Loucy (cell line): ENCODE measurements at regions not wholly inside any gene's neighbourhood (a gene's known extent, or its start where the extent isn't known, plus 50 kb on each side); places are given as distances from the start of the nearest gene placed in this dataset.

Source experiments
- H2AFZ ChIP-seq: fragments of 200-600 bp; sonication (generic); 2 replicates; pipeline ENCODE4 v1.6.0; 2016; ENCODE audit warnings: antibody characterized with exemption, mild to moderate bottlenecking, low read length, moderate library complexity
- H3F3A ChIP-seq: fragments of 200-600 bp; 2 replicates; pipeline ENCODE4 v1.6.0; 2016; ENCODE audit warnings: antibody characterized with exemption, low read depth, mild to moderate bottlenecking
- H3K27me3 ChIP-seq: fragments of 200-600 bp; sonication (generic); 2 replicates; pipeline ENCODE4 v1.6.1; 2014; ENCODE audit warnings: low read length, mild to moderate bottlenecking; ENCODE audit not compliant: insufficient read depth, poor library complexity, severe bottlenecking
- H3K36me3 ChIP-seq: fragments of 200-600 bp; sonication (generic); 2 replicates; pipeline ENCODE4 v1.6.1; 2016; ENCODE audit warnings: low read length; ENCODE audit not compliant: insufficient read depth
- H3K4me1 ChIP-seq: fragments of 200-600 bp; sonication (generic); 2 replicates; pipeline ENCODE4 v1.5.1; 2014; ENCODE audit warnings: low read length, mild to moderate bottlenecking; ENCODE audit not compliant: insufficient read depth, poor library complexity, severe bottlenecking
- H3K4me2 ChIP-seq: fragments of 200-600 bp; sonication (generic); 2 replicates; pipeline ENCODE4 v1.6.0; 2014; ENCODE audit warnings: antibody characterized with exemption, low read length, low read depth, mild to moderate bottlenecking; ENCODE audit not compliant: poor library complexity, severe bottlenecking
- H3K4me3 ChIP-seq: fragments of 200-600 bp; sonication (generic); 2 replicates; pipeline ENCODE4 v1.5.1; 2014; ENCODE audit warnings: low read length, mild to moderate bottlenecking, mixed read lengths; ENCODE audit not compliant: poor library complexity, severe bottlenecking
- H3K79me2 ChIP-seq: fragments of 200-600 bp; sonication (generic); 2 replicates; pipeline ENCODE4 v1.6.1; 2014; ENCODE audit warnings: low read length; ENCODE audit not compliant: insufficient read depth
- H3K9ac ChIP-seq: fragments of 200-600 bp; sonication (generic); 2 replicates; pipeline ENCODE4 v1.6.0; 2014; ENCODE audit warnings: mild to moderate bottlenecking, low read depth, low read length, moderate library complexity; ENCODE audit not compliant: poor library complexity, severe bottlenecking
- H3K9me2 ChIP-seq: fragments of 200-600 bp; sonication (generic); replicated peaks from 2 replicates; pipeline ENCODE4 v1.6.1; 2016; ENCODE audit warnings: low read depth, low read length, mixed read lengths
- H3K9me3 ChIP-seq: fragments of 200-600 bp; sonication (generic); 2 replicates; pipeline ENCODE4 v1.6.1; 2014; ENCODE audit warnings: mild to moderate bottlenecking, antibody characterized with exemption, low read length, low read depth; ENCODE audit not compliant: insufficient read depth
- H4K20me1 ChIP-seq: fragments of 200-600 bp; sonication (generic); 2 replicates; pipeline ENCODE4 v1.6.0; 2014; ENCODE audit warnings: antibody characterized with exemption, low read length, mild to moderate bottlenecking; ENCODE audit not compliant: insufficient read depth, poor library complexity, severe bottlenecking
- CTCF ChIP-seq: fragments of 200-600 bp; sonication (generic); conservative IDR thresholded peaks from 2 replicates; pipeline ENCODE4 v1.5.1; 2014; ENCODE audit warnings: mild to moderate bottlenecking, antibody characterized with exemption, low read length
- EZH2phosphoT487 ChIP-seq: fragments of 200-600 bp; IDR thresholded peaks from 2 replicates; pipeline ENCODE4 v1.6.1; 2018; ENCODE audit warnings: antibody characterized with exemption, mild to moderate bottlenecking, moderate library complexity, borderline replicate concordance

GRCh38 chr2:236851187-236851586 is 234.5 kb upstream of the COPS8 start:
- Histone ChIP-seq H4K20me1 (no peaks in the 10 kb centered on the region), H3K4me1 (no peaks in the 10 kb centered on the region), H3K27me3 (no peaks in the 10 kb centered on the region)

DNA sequence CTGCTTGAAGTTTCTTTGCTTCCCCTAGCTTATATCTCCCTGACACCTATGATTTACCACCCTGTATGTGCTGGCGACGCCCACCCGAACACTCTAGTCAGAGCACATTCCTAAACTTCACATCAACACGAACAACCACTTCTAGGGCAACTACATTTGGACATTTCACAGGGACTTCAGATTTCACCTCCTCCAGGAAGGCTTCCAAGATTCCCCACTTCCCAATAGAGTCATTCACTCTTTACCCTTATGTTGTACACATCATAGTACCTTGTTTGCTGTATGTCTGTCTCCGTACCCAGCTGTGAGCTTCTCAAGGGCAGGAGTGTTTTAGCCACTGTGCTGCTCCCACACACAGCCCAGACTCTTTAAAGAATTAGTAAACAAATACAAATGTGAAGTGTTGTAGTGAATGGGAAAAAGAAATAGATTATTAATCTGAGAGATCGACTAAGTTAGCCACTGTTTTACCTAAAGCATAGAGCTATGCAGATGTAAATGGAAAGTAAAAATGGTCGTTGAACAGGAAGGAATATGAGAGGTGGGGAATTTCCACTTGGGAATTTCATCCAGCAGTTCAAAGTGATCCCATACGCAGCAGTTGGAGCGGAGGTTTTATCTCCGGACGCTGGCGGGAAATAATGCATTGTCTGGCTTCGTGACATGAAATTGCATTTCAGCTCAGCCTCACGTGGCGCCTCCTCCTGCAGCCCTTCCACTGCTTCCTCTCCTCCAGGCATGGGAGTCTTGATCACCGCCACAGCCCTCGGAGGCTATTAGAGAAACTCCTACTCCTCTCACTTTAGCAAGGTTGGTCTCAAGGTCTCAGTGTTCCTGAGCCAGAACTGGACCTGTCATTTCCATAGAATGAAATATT is 233.4 kb upstream of the COPS8 start:
- no peak overlapping the region for H3K4me2 ChIP-seq
- no peak overlapping the region for H3K4me3 ChIP-seq
- no peaks in the 10 kb centered on the region for H3K79me2 ChIP-seq
- H3K9me2 ChIP-seq, result no peaks in the 10 kb centered on the region
- H3K9ac ChIP-seq, result no peak overlapping the region
- no peak for TF ChIP-seq EZH2phosphoT487
- no peak for TF ChIP-seq CTCF
- H4K20me1 ChIP-seq, result no peaks in the 10 kb centered on the region
- no peaks in the 10 kb centered on the region for H3K9me3 ChIP-seq
- H3K4me1 ChIP-seq, result no peaks in the 10 kb centered on the region
- H3K27me3 ChIP-seq, result no peaks in the 10 kb centered on the region
- no peak overlapping the region for H2AFZ ChIP-seq
- H3F3A ChIP-seq, result no peaks in the 10 kb centered on the region
- no peaks in the 10 kb centered on the region for H3K36me3 ChIP-seq

More at GRCh38 chr2:236851187-236851586, 234.5 kb upstream of the COPS8 start:
- no peaks in the 10 kb centered on the region for H3K9me3 ChIP-seq
- H3K4me3 ChIP-seq, result no peak overlapping the region
- H3K9ac ChIP-seq, result no peak overlapping the region
- H2AFZ ChIP-seq, result no peak overlapping the region
- no peaks in the 10 kb centered on the region for H3K36me3 ChIP-seq
- no peaks in the 10 kb centered on the region for H3K9me2 ChIP-seq
- no peaks in the 10 kb centered on the region for H3F3A ChIP-seq
- no peaks in the 10 kb centered on the region for H3K79me2 ChIP-seq
- H3K4me2 ChIP-seq, result no peak overlapping the region
- TF ChIP-seq CTCF (no peak), EZH2phosphoT487 (no peak)

- TF ChIP-seq EZH2phosphoT487, result no peak
- no peak for TF ChIP-seq CTCF
Measured at GRCh38 chr2:236852977-236853374, 232.7 kb upstream of the COPS8 start.

More at GRCh38 chr2:236852977-236853374, 232.7 kb upstream of the COPS8 start:
- H3K27me3 ChIP-seq, result no peaks in the 10 kb centered on the region
- H3K36me3 ChIP-seq, result no peaks in the 10 kb centered on the region
- H3K9me2 ChIP-seq, result no peaks in the 10 kb centered on the region
- H3K4me2 ChIP-seq, result no peak overlapping the region
- H3K4me3 ChIP-seq, result no peak overlapping the region
- H3K9ac ChIP-seq, result no peak overlapping the region
- no peaks in the 10 kb centered on the region for H3K79me2 ChIP-seq
- H3F3A ChIP-seq, result no peaks in the 10 kb centered on the region
- no peak overlapping the region for H2AFZ ChIP-seq
- no peaks in the 10 kb centered on the region for H4K20me1 ChIP-seq
- no peaks in the 10 kb centered on the region for H3K9me3 ChIP-seq
- no peaks in the 10 kb centered on the region for H3K4me1 ChIP-seq
